Thyroid gland (tissue), 4 donors: ENCODE measurements at regions not wholly inside any gene's neighbourhood (a gene's known extent, or its start where the extent isn't known, plus 50 kb on each side); places are given as distances from the start of the nearest gene placed in this dataset.

Source experiments
- DNase-seq, 2 donors: peaks; one replicate each; pipeline ENCODE4 v3.0.0-alpha.2; 2019
- H3K27ac ChIP-seq, 3 donors: fragments of 200-600 bp; sonication (generic); 1 replicate in 2 of 3; 2 replicates in 1 of 3; pipeline ENCODE4 v1.5.1; 2016 to 2019; ENCODE audit warnings: mild to moderate bottlenecking in 1 of 3, moderate library complexity in 1 of 3
- H3K27me3 ChIP-seq: fragments of 200-600 bp; sonication (generic); one replicate; pipeline ENCODE4 v1.5.1; 2019
- H3K36me3 ChIP-seq, 2 donors: fragments of 200-600 bp; sonication (generic); one replicate each; pipeline ENCODE4 v1.5.1; 2016 to 2019
- H3K4me1 ChIP-seq, 2 donors: fragments of 200-600 bp; sonication (generic); one replicate each; pipeline ENCODE4 v1.5.1; 2017 to 2019
- H3K4me3 ChIP-seq, 3 donors: fragments of 200-600 bp; sonication (generic); replicated peaks in 1 of 3; 1 replicate in 2 of 3; 2 replicates in 1 of 3; pipeline ENCODE4 v1.5.1; 2016; ENCODE audit warnings: mild to moderate bottlenecking in 1 of 3
- H3K9me3 ChIP-seq: fragments of 200-600 bp; sonication (generic); one replicate; pipeline ENCODE4 v1.5.1; 2017
- CTCF ChIP-seq, 6 experiments: fragments of 200-600 bp in 3 of 6; fragments of 450-650 bp in 3 of 6; sonication (generic) in 3 of 6; IDR thresholded peaks; one replicate each; pipeline ENCODE4 v1.5.1; 2016 to 2019; ENCODE audit warnings: antibody characterized with exemption in 6 of 6, mild to moderate bottlenecking in 2 of 6, inconsistent platforms in 1 of 6, moderate library complexity in 1 of 6
- POLR2A ChIP-seq, 2 donors: fragments of 450-650 bp; IDR thresholded peaks; one replicate each; pipeline ENCODE4 v1.6.1; 2017; ENCODE audit warnings: antibody characterized with exemption in 2 of 2, mild to moderate bottlenecking in 2 of 2, moderate library complexity in 1 of 2
- WGBS, 2 donors: methylation state at CpG; one replicate each; pipeline ENCODE4 v1.1.5; 2017; 5-methylcytosine and 5-hydroxymethylcytosine counted together
- intact Hi-C: fragments of 100-400 bp; cut with DNase I; formaldehyde crosslinking; loops from one replicate; pipeline ENCODE4 v1.15.1; 2023

- no peak for TF ChIP-seq CTCF (IDR thresholded peaks at IDR 0.05)
- no peak for TF ChIP-seq POLR2A (IDR thresholded peaks at IDR 0.05)
- 47 to 56% methylated on average over 2 of the region's 2 CpGs for WGBS, 2 donors
- intact Hi-C loops = no loop called here
Observed at GRCh38 chr4:12041828-12042227, 613.1 kb upstream of the HS3ST1 start.

GRCh38 chr4:12036450-12036849, 607.8 kb upstream of the HS3ST1 start:
- TF ChIP-seq POLR2A (IDR thresholded peaks at IDR 0.05) (no peak), CTCF (IDR thresholded peaks at IDR 0.05) (no peak)
- DNase-seq = peak in 1 of 2 donors; percentile 2
- Histone ChIP-seq H3K4me3 (no peak overlapping the region), H3K27ac (no peak overlapping the region), H3K4me1 (no peaks in the 10 kb centered on the region), H3K27me3 (no peaks in the 10 kb centered on the region), H3K36me3 (no peaks in the 10 kb centered on the region), H3K9me3 (no peaks in the 10 kb centered on the region)
- intact Hi-C loops = no loop called here
- WGBS, 2 donors = 72 to 74% methylated on average over 3 of the region's 3 CpGs

More at GRCh38 chr4:12041828-12042227, 613.1 kb upstream of the HS3ST1 start:
- H3K27ac ChIP-seq = no peak overlapping the region
- no peak overlapping the region for H3K4me3 ChIP-seq
- no peaks in the 10 kb centered on the region for H3K36me3 ChIP-seq
- no peak for DNase-seq
- no peaks in the 10 kb centered on the region for H3K27me3 ChIP-seq
- H3K9me3 ChIP-seq = no peaks in the 10 kb centered on the region
- H3K4me1 ChIP-seq = no peaks in the 10 kb centered on the region

GRCh38 chr4:12028258-12028657, 599.6 kb upstream of the HS3ST1 start:
- Histone ChIP-seq H3K4me3 (no peak overlapping the region), H3K27me3 (no peaks in the 10 kb centered on the region), H3K9me3 (no peaks in the 10 kb centered on the region), H3K4me1 (no peaks in the 10 kb centered on the region), H3K36me3 (no peaks in the 10 kb centered on the region), H3K27ac (no peak overlapping the region)
- no peak for DNase-seq
- TF ChIP-seq POLR2A (IDR thresholded peaks at IDR 0.05) = no peak
- TF ChIP-seq CTCF (IDR thresholded peaks at IDR 0.05) = no peak
- intact Hi-C loops = no loop called here
- WGBS, 2 donors = 87 to 90% methylated on average over 5 of the region's 5 CpGs

- TF ChIP-seq POLR2A (IDR thresholded peaks at IDR 0.05) = no peak
- no peak for TF ChIP-seq CTCF (IDR thresholded peaks at IDR 0.05)
- DNase-seq = no peak
- H3K4me3 ChIP-seq = no peak overlapping the region
- intact Hi-C loops = no loop called here
- H3K27ac ChIP-seq = no peak overlapping the region
- no peaks in the 10 kb centered on the region for H3K27me3 ChIP-seq
- whole genome bisulfite sequencing, 2 donors = 91 to 100% methylated on average over 2 of the region's 2 CpGs
- H3K9me3 ChIP-seq = no peaks in the 10 kb centered on the region
- no peaks in the 10 kb centered on the region for H3K36me3 ChIP-seq
- H3K4me1 ChIP-seq = no peaks in the 10 kb centered on the region
Observed at GRCh38 chr4:12022409-12022808, 593.7 kb upstream of the HS3ST1 start.

- H3K27me3 ChIP-seq = no peaks in the 10 kb centered on the region
- no peak for TF ChIP-seq CTCF (IDR thresholded peaks at IDR 0.05)
- no peak for TF ChIP-seq POLR2A (IDR thresholded peaks at IDR 0.05)
- H3K4me1 ChIP-seq = no peaks in the 10 kb centered on the region
- 91 to 94% methylated on average over 1 of the region's 1 CpG for WGBS, 2 donors
- H3K27ac ChIP-seq = no peak overlapping the region
- H3K4me3 ChIP-seq = no peak overlapping the region
- intact Hi-C loops = no loop called here
- H3K36me3 ChIP-seq = no peaks in the 10 kb centered on the region
- DNase-seq = no peak
- H3K9me3 ChIP-seq = no peaks in the 10 kb centered on the region
Observed at GRCh38 chr4:12016729-12017128, 588.0 kb upstream of the HS3ST1 start.
